ENCODE measurements at regions not wholly inside any gene's neighbourhood (a gene's known extent, or its start where the extent isn't known, plus 50 kb on each side); places are given as distances from the start of the nearest gene placed in this dataset.
"Not testable (repeated sequence)": the region's sequence is repeated elsewhere in the genome, so short reads cannot be mapped to it uniquely, and the experiment has no call there.

DNA sequence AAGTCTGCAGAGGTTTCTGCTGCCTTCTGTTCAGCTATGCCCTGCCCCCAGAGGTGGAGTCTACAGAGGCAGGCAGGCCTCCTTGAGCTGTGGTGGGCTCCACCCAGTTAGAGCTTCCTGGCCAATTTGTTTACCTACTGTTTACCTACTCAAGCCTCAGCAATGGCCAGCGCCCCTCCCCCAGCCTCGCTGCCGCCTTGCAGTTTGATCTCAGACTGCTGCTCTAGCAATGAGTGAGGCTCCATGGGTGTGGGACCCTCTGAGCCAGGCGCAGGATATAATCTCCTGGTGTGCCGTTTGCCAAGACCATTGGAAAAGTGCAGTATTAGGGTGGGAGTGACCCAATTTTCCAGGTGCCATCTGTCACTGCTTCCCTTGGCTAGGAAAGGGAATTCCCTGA, 1024.9 kb downstream of the PRIM2 start:
- TF ChIP-seq, protein P1, sequence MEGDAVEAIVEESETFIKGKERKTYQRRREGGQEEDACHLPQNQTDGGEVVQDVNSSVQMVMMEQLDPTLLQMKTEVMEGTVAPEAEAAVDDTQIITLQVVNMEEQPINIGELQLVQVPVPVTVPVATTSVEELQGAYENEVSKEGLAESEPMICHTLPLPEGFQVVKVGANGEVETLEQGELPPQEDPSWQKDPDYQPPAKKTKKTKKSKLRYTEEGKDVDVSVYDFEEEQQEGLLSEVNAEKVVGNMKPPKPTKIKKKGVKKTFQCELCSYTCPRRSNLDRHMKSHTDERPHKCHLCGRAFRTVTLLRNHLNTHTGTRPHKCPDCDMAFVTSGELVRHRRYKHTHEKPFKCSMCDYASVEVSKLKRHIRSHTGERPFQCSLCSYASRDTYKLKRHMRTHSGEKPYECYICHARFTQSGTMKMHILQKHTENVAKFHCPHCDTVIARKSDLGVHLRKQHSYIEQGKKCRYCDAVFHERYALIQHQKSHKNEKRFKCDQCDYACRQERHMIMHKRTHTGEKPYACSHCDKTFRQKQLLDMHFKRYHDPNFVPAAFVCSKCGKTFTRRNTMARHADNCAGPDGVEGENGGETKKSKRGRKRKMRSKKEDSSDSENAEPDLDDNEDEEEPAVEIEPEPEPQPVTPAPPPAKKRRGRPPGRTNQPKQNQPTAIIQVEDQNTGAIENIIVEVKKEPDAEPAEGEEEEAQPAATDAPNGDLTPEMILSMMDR (IDR thresholded peaks at IDR 0.05): not testable (repeated sequence)
- not testable (repeated sequence) for TF ChIP-seq ZFX (IDR thresholded peaks at IDR 0.05; ENCODE audit: borderline replicate concordance)

All from 22Rv1 (cell line).